MM.1S (cell line): ENCODE measurements at regions not wholly inside any gene's neighbourhood (a gene's known extent, or its start where the extent isn't known, plus 50 kb on each side); places are given as distances from the start of the nearest gene placed in this dataset.

Source experiments
- EZH2phosphoT487 ChIP-seq: fragments of 300-600 bp; sonication (generic); IDR thresholded peaks from 2 replicates; pipeline ENCODE4 v1.6.1; 2018; ENCODE audit warnings: antibody characterized with exemption, low read length
- TF ChIP-seq, protein P1 (sequence below): fragments of 300-600 bp; sonication (generic); IDR thresholded peaks from 2 replicates; pipeline ENCODE4 v1.5.1; 2016; ENCODE audit warnings: antibody characterized with exemption, low read length, mixed read lengths

DNA sequence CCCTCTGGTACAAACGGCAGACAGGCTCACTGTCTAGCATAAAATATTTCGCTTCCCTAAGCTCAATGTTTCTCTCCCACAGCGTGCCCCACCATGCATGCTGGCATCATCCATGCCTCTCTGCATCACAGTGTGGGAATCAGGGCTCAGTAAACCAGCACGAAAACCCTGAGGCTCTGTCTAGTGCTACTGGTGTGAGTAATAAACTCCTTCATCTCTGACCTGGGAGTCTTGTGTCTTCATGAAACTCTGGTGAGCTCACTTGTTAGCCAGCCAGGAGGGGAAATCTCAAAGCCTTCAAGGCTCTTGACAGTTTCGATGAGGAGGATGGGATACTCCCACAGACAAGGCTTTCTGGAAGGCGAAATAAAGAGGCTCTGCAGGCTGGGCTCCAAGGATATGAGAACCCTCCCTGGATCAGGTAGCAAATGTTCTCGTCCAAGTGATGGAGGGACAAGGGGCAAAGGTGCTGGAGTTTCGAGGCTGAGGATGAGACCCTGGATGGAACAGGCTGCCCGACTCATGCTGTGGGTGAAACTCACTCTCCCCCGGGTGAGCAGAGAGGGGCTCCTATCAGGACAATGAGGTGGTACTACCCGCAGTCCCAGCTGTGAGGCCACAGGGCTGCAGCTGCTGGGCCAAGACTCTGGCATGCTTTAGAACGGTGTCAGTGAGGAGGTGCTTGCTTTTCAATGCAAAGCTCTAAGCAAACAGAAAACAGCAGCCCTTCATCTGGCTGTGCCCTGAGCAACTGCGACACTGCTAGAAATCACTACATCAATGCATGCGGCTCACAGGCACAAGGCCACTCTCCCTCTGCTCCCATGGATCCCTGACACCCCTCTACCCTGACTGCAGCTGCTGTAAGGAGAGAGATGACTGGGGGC lies 69.3 kb downstream of the SHANK2 start:
- no peak for TF ChIP-seq EZH2phosphoT487
- TF ChIP-seq, protein P1, sequence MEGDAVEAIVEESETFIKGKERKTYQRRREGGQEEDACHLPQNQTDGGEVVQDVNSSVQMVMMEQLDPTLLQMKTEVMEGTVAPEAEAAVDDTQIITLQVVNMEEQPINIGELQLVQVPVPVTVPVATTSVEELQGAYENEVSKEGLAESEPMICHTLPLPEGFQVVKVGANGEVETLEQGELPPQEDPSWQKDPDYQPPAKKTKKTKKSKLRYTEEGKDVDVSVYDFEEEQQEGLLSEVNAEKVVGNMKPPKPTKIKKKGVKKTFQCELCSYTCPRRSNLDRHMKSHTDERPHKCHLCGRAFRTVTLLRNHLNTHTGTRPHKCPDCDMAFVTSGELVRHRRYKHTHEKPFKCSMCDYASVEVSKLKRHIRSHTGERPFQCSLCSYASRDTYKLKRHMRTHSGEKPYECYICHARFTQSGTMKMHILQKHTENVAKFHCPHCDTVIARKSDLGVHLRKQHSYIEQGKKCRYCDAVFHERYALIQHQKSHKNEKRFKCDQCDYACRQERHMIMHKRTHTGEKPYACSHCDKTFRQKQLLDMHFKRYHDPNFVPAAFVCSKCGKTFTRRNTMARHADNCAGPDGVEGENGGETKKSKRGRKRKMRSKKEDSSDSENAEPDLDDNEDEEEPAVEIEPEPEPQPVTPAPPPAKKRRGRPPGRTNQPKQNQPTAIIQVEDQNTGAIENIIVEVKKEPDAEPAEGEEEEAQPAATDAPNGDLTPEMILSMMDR, result no peak
